PFSK-1 (cell line): ENCODE measurements at regions not wholly inside any gene's neighbourhood (a gene's known extent, or its start where the extent isn't known, plus 50 kb on each side); places are given as distances from the start of the nearest gene placed in this dataset.

Experiments used
- FOXP2 ChIP-seq: optimal IDR thresholded peaks from 2 replicates; pipeline ENCODE3; 2011; ENCODE audit warnings: borderline replicate concordance, control low read depth, inconsistent platforms; ENCODE audit not compliant: insufficient read depth; ENCODE audit errors: extremely low read length, extremely low read depth
- POLR2AphosphoS5 ChIP-seq: IDR thresholded peaks from 2 replicates; pipeline ENCODE4 v1.6.1; 2012; ENCODE audit warnings: low read depth, mild to moderate bottlenecking, control low read depth, low read length, moderate library complexity
- SIN3A ChIP-seq: IDR thresholded peaks from 2 replicates; pipeline ENCODE4 v1.6.1; 2012; ENCODE audit warnings: mild to moderate bottlenecking, low read length, moderate library complexity, borderline replicate concordance; ENCODE audit not compliant: insufficient read depth
- TAF1 ChIP-seq: IDR thresholded peaks from 2 replicates; pipeline ENCODE4 v1.6.1; 2012; ENCODE audit warnings: low read length, control low read depth, borderline replicate concordance; ENCODE audit not compliant: insufficient read depth
- TF ChIP-seq, protein P1 (sequence below), 2 experiments: IDR thresholded peaks; 2 replicates each; pipeline versions ENCODE4 v1.6.1 to v1.8.0; 2011 to 2012; ENCODE audit warnings: low read depth in 2 of 2, low read length in 2 of 2, control low read depth in 1 of 2, inconsistent platforms in 1 of 2, mild to moderate bottlenecking in 1 of 2, moderate library complexity in 1 of 2; ENCODE audit not compliant: insufficient read depth in 1 of 2

GRCh38 chr20:23214903-23215302 is 128.8 kb upstream of the CD93 start:
- TF ChIP-seq POLR2AphosphoS5 (no peak), TAF1 (no peak), SIN3A (no peak), FOXP2 (no peak)
- TF ChIP-seq, protein P1, sequence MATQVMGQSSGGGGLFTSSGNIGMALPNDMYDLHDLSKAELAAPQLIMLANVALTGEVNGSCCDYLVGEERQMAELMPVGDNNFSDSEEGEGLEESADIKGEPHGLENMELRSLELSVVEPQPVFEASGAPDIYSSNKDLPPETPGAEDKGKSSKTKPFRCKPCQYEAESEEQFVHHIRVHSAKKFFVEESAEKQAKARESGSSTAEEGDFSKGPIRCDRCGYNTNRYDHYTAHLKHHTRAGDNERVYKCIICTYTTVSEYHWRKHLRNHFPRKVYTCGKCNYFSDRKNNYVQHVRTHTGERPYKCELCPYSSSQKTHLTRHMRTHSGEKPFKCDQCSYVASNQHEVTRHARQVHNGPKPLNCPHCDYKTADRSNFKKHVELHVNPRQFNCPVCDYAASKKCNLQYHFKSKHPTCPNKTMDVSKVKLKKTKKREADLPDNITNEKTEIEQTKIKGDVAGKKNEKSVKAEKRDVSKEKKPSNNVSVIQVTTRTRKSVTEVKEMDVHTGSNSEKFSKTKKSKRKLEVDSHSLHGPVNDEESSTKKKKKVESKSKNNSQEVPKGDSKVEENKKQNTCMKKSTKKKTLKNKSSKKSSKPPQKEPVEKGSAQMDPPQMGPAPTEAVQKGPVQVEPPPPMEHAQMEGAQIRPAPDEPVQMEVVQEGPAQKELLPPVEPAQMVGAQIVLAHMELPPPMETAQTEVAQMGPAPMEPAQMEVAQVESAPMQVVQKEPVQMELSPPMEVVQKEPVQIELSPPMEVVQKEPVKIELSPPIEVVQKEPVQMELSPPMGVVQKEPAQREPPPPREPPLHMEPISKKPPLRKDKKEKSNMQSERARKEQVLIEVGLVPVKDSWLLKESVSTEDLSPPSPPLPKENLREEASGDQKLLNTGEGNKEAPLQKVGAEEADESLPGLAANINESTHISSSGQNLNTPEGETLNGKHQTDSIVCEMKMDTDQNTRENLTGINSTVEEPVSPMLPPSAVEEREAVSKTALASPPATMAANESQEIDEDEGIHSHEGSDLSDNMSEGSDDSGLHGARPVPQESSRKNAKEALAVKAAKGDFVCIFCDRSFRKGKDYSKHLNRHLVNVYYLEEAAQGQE (IDR thresholded peaks at IDR 0.05; ENCODE audit: insufficient read depth in 1 of 2, low read depth in 2 of 2, low read length in 2 of 2) = no peak

DNA sequence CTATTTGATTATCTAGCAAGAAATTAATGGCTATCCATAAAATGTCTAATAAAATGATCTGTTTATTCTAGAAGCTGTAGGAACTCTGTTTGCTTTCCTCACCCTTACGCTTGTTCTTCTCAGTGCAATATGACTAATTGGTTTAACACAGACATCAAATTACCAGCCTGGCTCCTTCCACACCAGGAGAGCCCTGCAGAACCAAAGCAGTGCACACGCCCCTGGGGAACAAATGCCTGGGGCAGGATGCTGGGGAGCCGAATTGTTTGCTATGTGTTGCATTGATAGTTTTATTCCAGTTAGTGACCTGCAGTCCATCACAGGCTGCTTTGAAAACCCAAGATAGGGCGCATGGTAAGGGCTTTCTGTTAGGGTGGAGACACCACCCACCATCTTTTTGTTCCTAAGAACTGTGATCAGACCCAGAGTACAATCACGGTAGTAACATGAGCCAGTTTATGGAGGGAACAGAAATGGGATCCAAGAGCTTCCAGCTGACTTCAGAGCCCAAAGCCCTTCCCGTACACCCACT is 126.4 kb upstream of the CD93 start:
- TF ChIP-seq POLR2AphosphoS5 (no peak), TAF1 (no peak)

DNA sequence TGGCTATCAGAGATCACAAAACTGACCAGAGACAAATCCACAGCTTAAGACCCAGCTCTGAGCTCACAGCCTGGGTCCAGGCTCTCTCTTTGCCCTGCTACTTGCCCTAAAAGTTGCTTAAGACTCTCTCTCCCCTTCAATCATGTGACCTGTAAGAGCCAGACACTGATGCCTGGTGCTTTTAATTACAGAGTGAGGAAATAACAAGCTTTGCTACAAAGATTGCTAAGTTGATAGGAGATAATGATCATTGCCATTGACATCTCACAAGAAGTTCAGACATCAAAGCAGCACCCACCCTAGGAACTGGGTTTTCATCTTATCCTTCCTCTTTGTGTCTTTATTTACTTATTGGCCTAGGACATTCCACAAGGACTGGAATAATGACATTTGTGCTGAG is 125.9 kb upstream of the CD93 start:
- TF ChIP-seq POLR2AphosphoS5 (no peak), FOXP2 (no peak), SIN3A (no peak), TAF1 (no peak)
- TF ChIP-seq, protein P1 (IDR thresholded peaks at IDR 0.05; ENCODE audit: insufficient read depth in 1 of 2, low read depth in 2 of 2, low read length in 2 of 2) = no peak

- no peak for TF ChIP-seq POLR2AphosphoS5
- TF ChIP-seq, protein P1 (IDR thresholded peaks at IDR 0.05; ENCODE audit: insufficient read depth in 1 of 2, low read depth in 2 of 2, low read length in 2 of 2) = no peak
Measured at GRCh38 chr20:23211164-23211563, 125.0 kb upstream of the CD93 start.

- TF ChIP-seq FOXP2 (no peak), SIN3A (no peak)
Measured at GRCh38 chr20:23207826-23208540, 121.9 kb upstream of the CD93 start.

DNA sequence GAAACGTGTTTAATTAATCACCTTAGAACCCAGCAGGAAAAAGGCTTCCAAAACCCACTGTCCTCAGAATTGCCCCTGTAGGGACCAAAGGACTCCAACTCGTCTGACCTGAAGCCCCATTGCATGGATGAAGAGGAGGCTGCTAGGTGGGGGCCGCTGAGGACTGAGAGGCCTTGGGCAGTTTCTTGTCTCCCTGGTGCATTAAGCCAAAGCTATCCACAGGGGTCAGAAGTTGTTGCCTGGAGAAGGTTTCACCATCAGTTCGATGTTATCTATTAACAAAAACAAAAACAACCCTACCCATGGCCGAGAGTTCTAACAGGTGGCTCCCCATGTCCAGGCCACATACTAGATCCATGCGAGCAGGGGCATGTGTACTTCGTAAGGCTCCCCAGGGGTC is 120.9 kb upstream of the CD93 start:
- no peak for TF ChIP-seq POLR2AphosphoS5
- TF ChIP-seq TAF1 = no peak
- TF ChIP-seq SIN3A = no peak
- TF ChIP-seq, protein P1 (IDR thresholded peaks at IDR 0.05; ENCODE audit: insufficient read depth in 1 of 2, low read depth in 2 of 2, low read length in 2 of 2) = no peak
- TF ChIP-seq FOXP2 = no peak
